AG04449 (cell line): ENCODE measurements at regions not wholly inside any gene's neighbourhood (a gene's known extent, or its start where the extent isn't known, plus 50 kb on each side); places are given as distances from the start of the nearest gene placed in this dataset.

Experiments used
- CTCF ChIA-PET: fragments of 350-600 bp; formaldehyde crosslinking; extraction: SDS; loops from one replicate; lab custom pipeline; 2021; ENCODE audit warnings: antibody characterized with exemption; lab: Yijun Ruan, JAX
- POLR2A ChIA-PET: fragments of 400-600, 350-600 bp; formaldehyde crosslinking; extraction: SDS; loops from one replicate; lab custom pipeline; 2020; ENCODE audit warnings: antibody characterized with exemption, inconsistent platforms; lab: Yijun Ruan, JAX
- DNase-seq: peaks from one replicate; pipeline ENCODE4 v3.0.0-alpha.2; 2010; ENCODE audit warnings: low read depth, low spot score
- H3K4me3 ChIP-seq: 2 replicates; pipeline ENCODE4 v1.5.1; 2011; ENCODE audit warnings: low read depth, mild to moderate bottlenecking, control low read depth, low read length
- TF ChIP-seq, protein P1 (sequence below): IDR thresholded peaks from one replicate; pipeline ENCODE4 v1.5.1; 2011; ENCODE audit warnings: mild to moderate bottlenecking, moderate library complexity, low read length, control low read depth, inconsistent platforms; ENCODE audit not compliant: insufficient read depth; ENCODE audit errors: missing control alignments

- no peak overlapping the region for H3K4me3 ChIP-seq
- TF ChIP-seq, protein P1, sequence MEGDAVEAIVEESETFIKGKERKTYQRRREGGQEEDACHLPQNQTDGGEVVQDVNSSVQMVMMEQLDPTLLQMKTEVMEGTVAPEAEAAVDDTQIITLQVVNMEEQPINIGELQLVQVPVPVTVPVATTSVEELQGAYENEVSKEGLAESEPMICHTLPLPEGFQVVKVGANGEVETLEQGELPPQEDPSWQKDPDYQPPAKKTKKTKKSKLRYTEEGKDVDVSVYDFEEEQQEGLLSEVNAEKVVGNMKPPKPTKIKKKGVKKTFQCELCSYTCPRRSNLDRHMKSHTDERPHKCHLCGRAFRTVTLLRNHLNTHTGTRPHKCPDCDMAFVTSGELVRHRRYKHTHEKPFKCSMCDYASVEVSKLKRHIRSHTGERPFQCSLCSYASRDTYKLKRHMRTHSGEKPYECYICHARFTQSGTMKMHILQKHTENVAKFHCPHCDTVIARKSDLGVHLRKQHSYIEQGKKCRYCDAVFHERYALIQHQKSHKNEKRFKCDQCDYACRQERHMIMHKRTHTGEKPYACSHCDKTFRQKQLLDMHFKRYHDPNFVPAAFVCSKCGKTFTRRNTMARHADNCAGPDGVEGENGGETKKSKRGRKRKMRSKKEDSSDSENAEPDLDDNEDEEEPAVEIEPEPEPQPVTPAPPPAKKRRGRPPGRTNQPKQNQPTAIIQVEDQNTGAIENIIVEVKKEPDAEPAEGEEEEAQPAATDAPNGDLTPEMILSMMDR: no peak
- no peak for DNase-seq
- ChIA-PET POLR2A (no interaction called here), CTCF (interaction anchor here (1.0 to 1.5 kb wide), 2 partner anchors 16 to 19 kb away, joined by 3 to 4 read pairs; no protein-coding TSS in a partner anchor)
These were observed 94.7 kb upstream of the TUSC7 start for GRCh38 chr3:116614795-116615362.

DNA sequence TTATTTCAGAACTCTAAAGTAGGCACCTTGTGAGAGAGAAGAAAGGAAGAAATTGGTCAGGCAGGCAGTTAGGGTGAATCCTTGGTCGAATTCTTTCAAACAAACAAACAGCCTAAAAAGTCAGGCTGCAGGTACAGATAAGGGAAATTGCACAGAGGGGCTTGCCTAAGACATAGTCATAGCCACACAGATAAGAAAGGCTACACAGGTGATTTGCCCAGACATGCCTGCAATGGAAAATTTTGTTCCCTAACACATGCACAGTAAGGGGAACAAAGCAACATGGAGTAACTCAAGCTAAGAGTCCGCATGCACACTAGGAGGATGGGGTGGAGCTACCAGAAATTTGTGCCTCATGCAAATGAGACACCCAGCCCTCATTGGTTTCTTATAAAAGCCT lies 91.4 kb upstream of the TUSC7 start:
- no peak overlapping the region for H3K4me3 ChIP-seq
- no peak for DNase-seq
- ChIA-PET POLR2A (no interaction called here), CTCF (interaction anchor here (0.6 kb wide), 1 partner anchor 10 kb away, joined by 3 read pairs; no protein-coding TSS in a partner anchor)
- TF ChIP-seq, protein P1: no peak

DNA sequence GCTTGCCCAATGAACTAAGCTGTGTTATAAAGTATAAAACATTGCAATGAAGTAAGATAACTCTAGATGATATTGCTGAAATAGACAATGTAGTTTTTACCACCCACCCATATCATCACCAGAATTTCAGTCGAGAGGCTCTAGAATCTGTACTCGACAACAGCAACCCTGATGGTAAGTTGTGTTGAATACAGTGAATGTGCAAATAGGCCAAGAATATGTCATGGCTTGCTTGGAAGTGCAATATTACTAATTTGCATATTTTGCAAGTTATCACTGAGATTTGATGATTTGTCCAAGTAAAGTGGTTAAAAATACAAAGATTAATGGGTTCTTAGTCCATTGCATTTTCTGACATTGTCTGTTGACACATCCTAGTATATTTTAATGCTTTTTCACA lies 90.6 kb upstream of the TUSC7 start:
- DNase-seq: no peak
- POLR2A ChIA-PET: no interaction called here
- CTCF ChIA-PET: no interaction called here

DNA sequence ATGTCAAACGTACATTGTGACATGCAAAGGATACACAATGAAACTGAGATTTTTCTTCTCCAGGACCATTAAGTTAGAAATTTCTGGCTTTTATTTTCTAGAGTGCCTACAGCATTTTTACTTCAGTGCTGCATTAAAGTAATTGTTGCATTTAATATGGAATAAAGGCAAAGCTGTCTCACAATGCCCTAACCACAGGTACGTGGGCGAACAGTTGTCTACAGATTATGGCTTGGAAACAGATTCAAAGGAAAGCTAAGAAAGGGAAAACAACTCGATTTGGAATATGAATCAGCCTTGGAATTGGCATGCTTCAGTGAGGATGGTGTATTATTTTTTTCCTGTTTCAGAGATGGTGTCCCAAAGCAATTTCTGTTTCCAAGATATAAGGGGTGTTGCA lies 79.1 kb upstream of the TUSC7 start:
- POLR2A ChIA-PET: no interaction called here
- CTCF ChIA-PET: interaction anchor here (0.6 kb wide), 1 partner anchor 11 kb away, joined by 3 read pairs; no protein-coding TSS in a partner anchor
- no peak for DNase-seq
- no peak overlapping the region for H3K4me3 ChIP-seq
- TF ChIP-seq, protein P1: no peak

More for the DNA sequence above, 90.6 kb upstream of the TUSC7 start:
- H3K4me3 ChIP-seq: no peak overlapping the region
- TF ChIP-seq, protein P1: no peak

GRCh38 chr3:116639641-116640040 lies 69.9 kb upstream of the TUSC7 start:
- ChIA-PET CTCF (interaction anchor here (0.7 kb wide), 1 partner anchor 235 kb away, joined by 3 read pairs; no protein-coding TSS in a partner anchor), POLR2A (no interaction called here)
- DNase-seq: no peak
- no peak overlapping the region for H3K4me3 ChIP-seq
- TF ChIP-seq, protein P1: no peak

GRCh38 chr3:116640109-116640508 lies 69.5 kb upstream of the TUSC7 start:
- POLR2A ChIA-PET: no interaction called here
- CTCF ChIA-PET: no interaction called here
- no peak for DNase-seq
- H3K4me3 ChIP-seq: no peak overlapping the region
- TF ChIP-seq, protein P1: no peak
